WTC11 (cell line): ENCODE measurements at regions not wholly inside any gene's neighbourhood (a gene's known extent, or its start where the extent isn't known, plus 50 kb on each side); places are given as distances from the start of the nearest gene placed in this dataset.

Experiments used
- ATAC-seq: fragments of 200-7000 bp; cut with Tn5 transposase; 2 replicates; pipeline ENCODE4 v1.10.0; 2021; ENCODE audit warnings: mild to moderate bottlenecking, moderate library complexity
- CTCF ChIA-PET: fragments of 300-600 bp; sonication (Branson Sonifier 250); formaldehyde crosslinking; loops from one replicate; lab custom pipeline; 2021; ENCODE audit warnings: antibody characterized with exemption; lab: Charles Lee
- POLR2A ChIA-PET: fragments of 350-600 bp; sonication (Branson Sonifier 250); formaldehyde crosslinking; loops from one replicate; lab custom pipeline; 2021; ENCODE audit warnings: antibody characterized with exemption; lab: Charles Lee
- DNase-seq: peaks from one replicate; pipeline ENCODE4 v3.0.0; 2021; ENCODE audit warnings: low spot score
- H3K27ac Mint-ChIP-seq: 2 replicates; pipeline ENCODE4 v1.8.0; 2021; ENCODE audit warnings: mixed read lengths
- H3K27me3 Mint-ChIP-seq: 2 replicates; pipeline ENCODE4 v1.8.0; 2021; ENCODE audit warnings: low read depth, mild to moderate bottlenecking, moderate library complexity, mixed read lengths
- H3K36me3 Mint-ChIP-seq: 2 replicates; pipeline ENCODE4 v1.8.0; 2021; ENCODE audit warnings: mixed read lengths
- H3K4me1 Mint-ChIP-seq: 2 replicates; pipeline ENCODE4 v1.8.0; 2022; ENCODE audit warnings: mixed read lengths
- H3K4me3 Mint-ChIP-seq: 2 replicates; pipeline ENCODE4 v1.8.0; 2021; ENCODE audit warnings: mild to moderate bottlenecking, moderate library complexity, mixed read lengths
- H3K9me3 Mint-ChIP-seq: 2 replicates; pipeline ENCODE4 v1.8.0; 2021; ENCODE audit warnings: mixed read lengths
- ATF2 ChIP-seq: sonication (generic); formaldehyde crosslinking; IDR thresholded peaks from 2 replicates; pipeline ENCODE4 v1.8.1; 2022; ENCODE audit warnings: low read depth, missing genetic modification reagents, borderline replicate concordance
- ELF4 ChIP-seq: sonication (generic); formaldehyde crosslinking; IDR thresholded peaks from 2 replicates; pipeline ENCODE4 v1.8.1; 2022; ENCODE audit warnings: low read depth, mild to moderate bottlenecking, moderate library complexity, missing genetic modification reagents
- EMX1 ChIP-seq: fragments of 250-450 bp; sonication (Bioruptor Pico); IDR thresholded peaks from 2 replicates; pipeline ENCODE4 v1.8.0; 2021; ENCODE audit warnings: mild to moderate bottlenecking
- ESRRA ChIP-seq: sonication (generic); formaldehyde crosslinking; IDR thresholded peaks from 2 replicates; pipeline ENCODE4 v1.8.1; 2022; ENCODE audit warnings: mild to moderate bottlenecking, missing genetic modification reagents, borderline replicate concordance
- ETV6 ChIP-seq: sonication (generic); formaldehyde crosslinking; IDR thresholded peaks from 2 replicates; pipeline ENCODE4 v1.8.1; 2022; ENCODE audit warnings: mild to moderate bottlenecking, missing genetic modification reagents
- FOXK1 ChIP-seq: sonication (generic); formaldehyde crosslinking; IDR thresholded peaks from 2 replicates; pipeline ENCODE4 v1.8.0; 2022; ENCODE audit warnings: mild to moderate bottlenecking, moderate library complexity, missing genetic modification reagents
- HMGA2 ChIP-seq: fragments of 250-450 bp; sonication (Bioruptor Pico); IDR thresholded peaks from 2 replicates; pipeline ENCODE4 v1.4.0; 2021; ENCODE audit warnings: mild to moderate bottlenecking, moderate library complexity
- JAZF1 ChIP-seq: fragments of 250-450 bp; sonication (Bioruptor Pico); IDR thresholded peaks from 2 replicates; pipeline ENCODE4 v1.9.0; 2021; ENCODE audit warnings: moderate library complexity, mild to moderate bottlenecking, inconsistent platforms
- MYBL2 ChIP-seq: sonication (generic); formaldehyde crosslinking; IDR thresholded peaks from 2 replicates; pipeline ENCODE4 v1.8.1; 2023; ENCODE audit warnings: mild to moderate bottlenecking, moderate library complexity, missing genetic modification reagents
- RELA ChIP-seq: sonication (generic); formaldehyde crosslinking; IDR thresholded peaks from 2 replicates; pipeline ENCODE4 v1.8.1; 2022; ENCODE audit warnings: missing genetic modification reagents, mild to moderate bottlenecking, borderline replicate concordance
- TEAD1 ChIP-seq: sonication (generic); formaldehyde crosslinking; IDR thresholded peaks from 2 replicates; pipeline ENCODE4 v1.8.0; 2022; ENCODE audit warnings: mild to moderate bottlenecking, missing genetic modification reagents
- TEAD4 ChIP-seq: sonication (generic); formaldehyde crosslinking; IDR thresholded peaks from 2 replicates; pipeline ENCODE4 v1.8.0; 2022; ENCODE audit warnings: mild to moderate bottlenecking, missing genetic modification reagents
- TP53 ChIP-seq: sonication (generic); formaldehyde crosslinking; IDR thresholded peaks from 2 replicates; pipeline ENCODE4 v1.8.1; 2023; ENCODE audit warnings: mild to moderate bottlenecking, missing genetic modification reagents
- USF1 ChIP-seq: sonication (generic); formaldehyde crosslinking; IDR thresholded peaks from 2 replicates; pipeline ENCODE4 v1.8.0; 2022; ENCODE audit warnings: mild to moderate bottlenecking, missing genetic modification reagents
- ZNF317 ChIP-seq: sonication (generic); formaldehyde crosslinking; IDR thresholded peaks from 2 replicates; pipeline ENCODE4 v1.8.1; 2023; ENCODE audit warnings: low read depth, mild to moderate bottlenecking, moderate library complexity, missing genetic modification reagents, borderline replicate concordance
- ZNF416 ChIP-seq: fragments of 250-450 bp; sonication (Bioruptor Pico); IDR thresholded peaks from 2 replicates; pipeline ENCODE4 v1.9.0; 2021; ENCODE audit warnings: mild to moderate bottlenecking, inconsistent platforms
- TF ChIP-seq, protein P1 (sequence below): sonication (generic); formaldehyde crosslinking; IDR thresholded peaks from 2 replicates; pipeline ENCODE4 v1.8.1; 2022; ENCODE audit warnings: missing genetic modification reagents, borderline replicate concordance
- TF ChIP-seq, protein P2 (sequence below): sonication (generic); formaldehyde crosslinking; IDR thresholded peaks from 2 replicates; pipeline ENCODE4 v1.8.0; 2023; ENCODE audit warnings: mild to moderate bottlenecking, missing genetic modification reagents
- TF ChIP-seq, protein P3 (sequence below): fragments of 250-450 bp; sonication (Bioruptor Pico); IDR thresholded peaks from 2 replicates; pipeline ENCODE4 v1.8.0; 2021; ENCODE audit warnings: mild to moderate bottlenecking
- TF ChIP-seq, protein P4 (sequence below): sonication (generic); formaldehyde crosslinking; IDR thresholded peaks from 2 replicates; pipeline ENCODE4 v1.8.0; 2022; ENCODE audit warnings: missing genetic modification reagents

DNA sequence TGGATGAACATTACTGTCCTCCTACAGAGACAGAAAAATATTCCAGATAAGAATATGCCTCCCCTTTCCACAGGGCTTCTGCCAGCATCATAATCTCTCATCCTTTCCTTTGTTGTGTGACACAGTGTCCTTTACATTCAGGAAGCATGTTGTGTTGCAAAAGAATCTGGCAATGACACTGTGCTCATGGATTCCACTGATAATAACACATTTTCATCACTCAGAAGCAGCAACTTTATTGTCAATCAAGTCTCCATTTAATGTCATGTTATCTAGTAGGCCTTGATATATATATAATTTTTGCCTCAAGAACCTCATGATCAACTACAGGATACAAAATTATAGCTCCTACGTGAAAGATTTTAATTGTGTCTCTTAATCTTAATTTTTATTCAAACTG lies 833.9 kb downstream of the FSTL5 start:
- ChIA-PET POLR2A (no interaction called here), CTCF (no interaction called here)
- H3K27me3 Mint-ChIP-seq: no peaks in the 10 kb centered on the region

DNA sequence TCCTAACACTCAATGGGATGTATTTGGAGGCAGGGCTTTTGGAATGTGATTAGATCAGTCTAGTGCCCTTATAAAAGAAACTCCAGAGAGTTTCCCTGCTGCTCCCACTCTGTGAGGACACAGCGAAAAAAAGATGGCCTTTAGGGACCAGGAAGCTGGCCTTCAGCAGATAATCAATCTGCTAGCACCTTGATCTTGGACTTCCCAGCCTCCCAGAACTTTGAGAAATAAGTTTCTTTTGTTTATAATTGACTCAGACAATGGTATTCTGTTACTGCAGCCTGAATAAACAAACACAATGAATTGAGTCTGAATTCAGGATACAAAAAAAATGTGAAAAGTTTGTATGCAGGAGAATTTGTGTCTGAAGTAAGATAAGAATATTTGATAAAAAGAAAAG lies 842.1 kb downstream of the FSTL5 start:
- Mint-ChIP-seq H3K4me1 (no peaks in the 10 kb centered on the region), H3K36me3 (no peaks in the 10 kb centered on the region), H3K9me3 (no peaks in the 10 kb centered on the region), H3K27me3 (no peaks in the 10 kb centered on the region), H3K4me3 (no peak overlapping the region), H3K27ac (no peak overlapping the region)
- ATAC-seq (no peak), DNase-seq (no peak)
- CTCF ChIA-PET: no interaction called here
- TF ChIP-seq, protein P1, sequence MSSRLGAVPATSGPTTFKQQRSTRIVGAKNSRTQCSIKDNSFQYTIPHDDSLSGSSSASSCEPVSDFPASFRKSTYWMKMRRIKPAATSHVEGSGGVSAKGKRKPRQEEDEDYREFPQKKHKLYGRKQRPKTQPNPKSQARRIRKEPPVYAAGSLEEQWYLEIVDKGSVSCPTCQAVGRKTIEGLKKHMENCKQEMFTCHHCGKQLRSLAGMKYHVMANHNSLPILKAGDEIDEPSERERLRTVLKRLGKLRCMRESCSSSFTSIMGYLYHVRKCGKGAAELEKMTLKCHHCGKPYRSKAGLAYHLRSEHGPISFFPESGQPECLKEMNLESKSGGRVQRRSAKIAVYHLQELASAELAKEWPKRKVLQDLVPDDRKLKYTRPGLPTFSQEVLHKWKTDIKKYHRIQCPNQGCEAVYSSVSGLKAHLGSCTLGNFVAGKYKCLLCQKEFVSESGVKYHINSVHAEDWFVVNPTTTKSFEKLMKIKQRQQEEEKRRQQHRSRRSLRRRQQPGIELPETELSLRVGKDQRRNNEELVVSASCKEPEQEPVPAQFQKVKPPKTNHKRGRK (CRISPR knock-in tag): no peak
- no peak for TF ChIP-seq EMX1 (CRISPR knock-in tag)
- no peak for TF ChIP-seq RELA (CRISPR knock-in tag)
- TF ChIP-seq ATF2 (CRISPR knock-in tag): no peak
- no peak for TF ChIP-seq JAZF1 (CRISPR knock-in tag)
- no peak for TF ChIP-seq TEAD1 (CRISPR knock-in tag)
- TF ChIP-seq TEAD4 (CRISPR knock-in tag): no peak
- no peak for TF ChIP-seq FOXK1 (CRISPR knock-in tag)
- no peak for TF ChIP-seq ESRRA
- no peak for TF ChIP-seq USF1 (CRISPR knock-in tag)
- TF ChIP-seq ELF4 (CRISPR knock-in tag): no peak
- TF ChIP-seq, protein P2, sequence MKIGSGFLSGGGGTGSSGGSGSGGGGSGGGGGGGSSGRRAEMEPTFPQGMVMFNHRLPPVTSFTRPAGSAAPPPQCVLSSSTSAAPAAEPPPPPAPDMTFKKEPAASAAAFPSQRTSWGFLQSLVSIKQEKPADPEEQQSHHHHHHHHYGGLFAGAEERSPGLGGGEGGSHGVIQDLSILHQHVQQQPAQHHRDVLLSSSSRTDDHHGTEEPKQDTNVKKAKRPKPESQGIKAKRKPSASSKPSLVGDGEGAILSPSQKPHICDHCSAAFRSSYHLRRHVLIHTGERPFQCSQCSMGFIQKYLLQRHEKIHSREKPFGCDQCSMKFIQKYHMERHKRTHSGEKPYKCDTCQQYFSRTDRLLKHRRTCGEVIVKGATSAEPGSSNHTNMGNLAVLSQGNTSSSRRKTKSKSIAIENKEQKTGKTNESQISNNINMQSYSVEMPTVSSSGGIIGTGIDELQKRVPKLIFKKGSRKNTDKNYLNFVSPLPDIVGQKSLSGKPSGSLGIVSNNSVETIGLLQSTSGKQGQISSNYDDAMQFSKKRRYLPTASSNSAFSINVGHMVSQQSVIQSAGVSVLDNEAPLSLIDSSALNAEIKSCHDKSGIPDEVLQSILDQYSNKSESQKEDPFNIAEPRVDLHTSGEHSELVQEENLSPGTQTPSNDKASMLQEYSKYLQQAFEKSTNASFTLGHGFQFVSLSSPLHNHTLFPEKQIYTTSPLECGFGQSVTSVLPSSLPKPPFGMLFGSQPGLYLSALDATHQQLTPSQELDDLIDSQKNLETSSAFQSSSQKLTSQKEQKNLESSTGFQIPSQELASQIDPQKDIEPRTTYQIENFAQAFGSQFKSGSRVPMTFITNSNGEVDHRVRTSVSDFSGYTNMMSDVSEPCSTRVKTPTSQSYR (CRISPR knock-in tag): no peak
- POLR2A ChIA-PET: no interaction called here

More for the DNA sequence above, 833.9 kb downstream of the FSTL5 start:
- TF ChIP-seq HMGA2 (CRISPR knock-in tag) (no peak), ZNF416 (CRISPR knock-in tag) (no peak), FOXK1 (CRISPR knock-in tag) (no peak), MYBL2 (CRISPR knock-in tag) (no peak), ETV6 (no peak), TP53 (CRISPR knock-in tag) (no peak), ATF2 (CRISPR knock-in tag) (no peak), EMX1 (CRISPR knock-in tag) (no peak), ZNF317 (CRISPR knock-in tag) (no peak)
- TF ChIP-seq, protein P3, sequence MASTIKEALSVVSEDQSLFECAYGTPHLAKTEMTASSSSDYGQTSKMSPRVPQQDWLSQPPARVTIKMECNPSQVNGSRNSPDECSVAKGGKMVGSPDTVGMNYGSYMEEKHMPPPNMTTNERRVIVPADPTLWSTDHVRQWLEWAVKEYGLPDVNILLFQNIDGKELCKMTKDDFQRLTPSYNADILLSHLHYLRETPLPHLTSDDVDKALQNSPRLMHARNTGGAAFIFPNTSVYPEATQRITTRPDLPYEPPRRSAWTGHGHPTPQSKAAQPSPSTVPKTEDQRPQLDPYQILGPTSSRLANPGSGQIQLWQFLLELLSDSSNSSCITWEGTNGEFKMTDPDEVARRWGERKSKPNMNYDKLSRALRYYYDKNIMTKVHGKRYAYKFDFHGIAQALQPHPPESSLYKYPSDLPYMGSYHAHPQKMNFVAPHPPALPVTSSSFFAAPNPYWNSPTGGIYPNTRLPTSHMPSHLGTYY (CRISPR knock-in tag): no peak
- TF ChIP-seq, protein P4, sequence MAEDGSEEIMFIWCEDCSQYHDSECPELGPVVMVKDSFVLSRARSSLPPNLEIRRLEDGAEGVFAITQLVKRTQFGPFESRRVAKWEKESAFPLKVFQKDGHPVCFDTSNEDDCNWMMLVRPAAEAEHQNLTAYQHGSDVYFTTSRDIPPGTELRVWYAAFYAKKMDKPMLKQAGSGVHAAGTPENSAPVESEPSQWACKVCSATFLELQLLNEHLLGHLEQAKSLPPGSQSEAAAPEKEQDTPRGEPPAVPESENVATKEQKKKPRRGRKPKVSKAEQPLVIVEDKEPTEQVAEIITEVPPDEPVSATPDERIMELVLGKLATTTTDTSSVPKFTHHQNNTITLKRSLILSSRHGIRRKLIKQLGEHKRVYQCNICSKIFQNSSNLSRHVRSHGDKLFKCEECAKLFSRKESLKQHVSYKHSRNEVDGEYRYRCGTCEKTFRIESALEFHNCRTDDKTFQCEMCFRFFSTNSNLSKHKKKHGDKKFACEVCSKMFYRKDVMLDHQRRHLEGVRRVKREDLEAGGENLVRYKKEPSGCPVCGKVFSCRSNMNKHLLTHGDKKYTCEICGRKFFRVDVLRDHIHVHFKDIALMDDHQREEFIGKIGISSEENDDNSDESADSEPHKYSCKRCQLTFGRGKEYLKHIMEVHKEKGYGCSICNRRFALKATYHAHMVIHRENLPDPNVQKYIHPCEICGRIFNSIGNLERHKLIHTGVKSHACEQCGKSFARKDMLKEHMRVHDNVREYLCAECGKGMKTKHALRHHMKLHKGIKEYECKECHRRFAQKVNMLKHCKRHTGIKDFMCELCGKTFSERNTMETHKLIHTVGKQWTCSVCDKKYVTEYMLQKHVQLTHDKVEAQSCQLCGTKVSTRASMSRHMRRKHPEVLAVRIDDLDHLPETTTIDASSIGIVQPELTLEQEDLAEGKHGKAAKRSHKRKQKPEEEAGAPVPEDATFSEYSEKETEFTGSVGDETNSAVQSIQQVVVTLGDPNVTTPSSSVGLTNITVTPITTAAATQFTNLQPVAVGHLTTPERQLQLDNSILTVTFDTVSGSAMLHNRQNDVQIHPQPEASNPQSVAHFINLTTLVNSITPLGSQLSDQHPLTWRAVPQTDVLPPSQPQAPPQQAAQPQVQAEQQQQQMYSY: no peak
- H3K36me3 Mint-ChIP-seq: no peaks in the 10 kb centered on the region
- no peak for ATAC-seq
- H3K27ac Mint-ChIP-seq: no peak overlapping the region
- no peaks in the 10 kb centered on the region for H3K9me3 Mint-ChIP-seq
- no peak overlapping the region for H3K4me3 Mint-ChIP-seq
- H3K4me1 Mint-ChIP-seq: no peaks in the 10 kb centered on the region
- no peak for DNase-seq
